ENCODE measurements at regions not wholly inside any gene's neighbourhood (a gene's known extent, or its start where the extent isn't known, plus 50 kb on each side); places are given as distances from the start of the nearest gene placed in this dataset.
A peak's percentile ranks its signal among the peaks of the same experiment; 100 is the strongest.
"Not testable (repeated sequence)": the region's sequence is repeated elsewhere in the genome, so short reads cannot be mapped to it uniquely, and the experiment has no call there.

DNA sequence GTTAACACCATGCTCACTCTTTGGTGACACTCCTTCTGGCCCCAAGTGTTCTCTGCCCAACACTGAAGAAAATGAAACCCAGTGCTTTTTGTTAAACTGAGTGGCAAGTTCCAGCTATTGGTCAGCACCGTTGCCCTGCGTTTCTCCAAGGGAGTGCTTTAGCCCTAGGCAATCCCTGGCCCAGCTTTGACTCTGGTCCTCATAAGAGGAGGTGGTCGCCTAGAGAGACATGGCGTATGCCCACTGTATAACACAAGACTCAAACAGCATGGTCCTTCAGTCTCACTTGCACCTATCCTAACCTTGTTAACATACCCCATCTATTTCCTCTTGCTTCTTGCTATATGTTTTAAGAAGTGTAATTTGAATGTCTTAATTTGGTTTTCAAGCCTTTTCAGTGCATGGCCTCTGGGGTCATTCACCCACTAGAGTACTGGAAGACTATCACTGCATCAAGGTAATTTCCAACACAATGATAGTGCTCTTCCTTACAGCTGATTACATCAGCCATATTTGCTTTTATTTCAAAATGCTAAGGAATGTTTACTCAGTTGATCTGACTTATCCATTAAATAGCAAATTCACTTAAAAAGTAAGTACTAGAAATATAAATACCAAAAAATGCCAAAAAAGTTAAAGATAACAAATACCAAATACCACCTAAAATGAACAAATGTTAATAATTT lies 190.5 kb upstream of the SOX21 start:
- DNase-seq (ENCODE audit: low spot score), result no peak

DNA sequence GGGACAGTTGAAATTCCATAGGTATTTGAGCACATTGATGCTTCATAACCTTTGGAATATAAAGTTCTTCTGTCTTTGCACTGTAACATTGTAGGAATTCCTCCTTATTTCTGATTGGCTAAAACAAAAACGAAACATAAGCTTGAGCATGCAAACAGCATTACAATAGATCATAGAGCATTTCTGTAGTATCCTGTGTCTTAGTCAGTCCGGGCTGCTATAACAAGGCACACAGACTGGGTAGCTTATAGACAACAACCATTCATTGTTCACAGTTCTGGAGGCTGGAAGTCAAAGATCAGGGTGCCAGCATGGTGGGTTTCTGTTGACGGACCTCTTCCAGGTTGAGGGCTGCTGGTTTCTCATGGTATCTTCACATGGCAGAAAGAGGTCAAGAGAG lies 188.7 kb upstream of the SOX21 start:
- no peak for DNase-seq (ENCODE audit: low spot score)

- no peak for DNase-seq (ENCODE audit: low spot score)
Observed at GRCh38 chr13:94896719-94897317, 184.5 kb upstream of the SOX21 start.

- no peak for DNase-seq (ENCODE audit: low spot score)
Observed at GRCh38 chr13:94896238-94896637, 183.9 kb upstream of the SOX21 start.

- no peak for DNase-seq (ENCODE audit: low spot score)
Observed at GRCh38 chr13:94886191-94886590, 173.8 kb upstream of the SOX21 start.

GRCh38 chr13:94880463-94880862 lies 168.1 kb upstream of the SOX21 start:
- no peak for DNase-seq (ENCODE audit: low spot score)

DNA sequence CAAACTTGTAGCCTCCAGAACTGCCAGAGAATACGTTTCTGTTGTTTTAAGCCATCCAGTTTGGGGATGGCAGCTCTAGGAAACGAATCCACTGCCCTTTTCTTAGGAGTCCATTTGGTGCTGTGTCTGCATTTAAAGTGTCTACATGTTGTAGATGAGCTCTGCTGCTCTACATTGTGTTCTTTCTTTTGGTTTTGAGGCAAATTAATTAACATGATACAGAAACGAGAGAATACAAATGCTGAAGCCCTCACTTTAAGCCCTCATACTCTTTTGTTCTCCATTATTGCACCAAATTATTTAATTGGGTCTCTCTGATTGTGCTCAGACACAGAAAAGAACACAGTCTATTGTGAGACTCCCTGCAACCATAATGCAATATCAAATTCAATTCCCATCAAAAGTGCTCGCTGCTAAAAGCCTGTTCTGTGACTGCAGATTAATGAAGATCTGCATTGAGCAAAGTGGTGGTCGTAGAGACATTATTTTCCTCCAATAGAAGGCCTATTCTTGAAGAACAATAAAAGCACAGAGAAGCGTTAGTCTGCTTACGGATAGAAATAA lies 166.3 kb upstream of the SOX21 start:
- DNase-seq (ENCODE audit: low spot score), result no peak

DNA sequence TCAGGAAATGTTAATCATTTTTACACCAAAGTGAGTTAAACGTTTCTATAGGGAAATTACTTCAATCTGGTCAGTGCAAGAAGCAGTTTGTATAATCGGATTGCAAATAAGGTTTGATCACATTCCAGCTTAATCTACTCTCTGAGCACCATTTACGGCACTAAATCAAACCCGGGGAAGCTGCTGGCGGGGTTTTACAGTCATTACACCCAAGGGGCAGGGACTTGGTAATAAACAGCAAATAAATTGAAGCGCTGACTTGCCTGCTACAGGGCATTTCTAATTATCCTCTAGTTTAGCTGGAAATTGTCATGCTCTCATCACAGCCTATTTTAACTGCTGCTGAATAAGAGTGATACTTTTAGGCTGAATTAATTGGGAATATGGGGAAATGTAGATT lies 152.1 kb upstream of the SOX21 start:
- no peak for DNase-seq (ENCODE audit: low spot score)

GRCh38 chr13:94860981-94861407 lies 148.6 kb upstream of the SOX21 start:
- DNase-seq (ENCODE audit: low spot score), result no peak

DNA sequence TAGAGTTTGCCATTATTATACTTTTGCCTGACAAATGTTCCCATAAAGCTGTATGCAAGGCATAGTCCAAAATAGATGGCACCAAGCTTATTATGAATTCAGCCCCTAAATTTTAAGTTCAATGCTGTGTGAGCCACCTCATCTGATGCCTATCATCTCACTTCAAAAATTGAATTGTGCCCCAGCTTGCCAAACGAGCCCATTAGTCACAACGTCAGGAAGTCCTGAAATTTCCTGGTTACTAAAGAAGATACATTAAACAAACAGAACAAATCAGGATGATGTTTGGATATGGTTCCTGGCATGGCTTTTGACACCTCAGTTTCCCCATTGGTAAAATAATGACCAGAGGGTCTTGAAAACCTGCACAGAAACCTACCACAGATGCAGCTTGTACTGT lies 147.5 kb upstream of the SOX21 start:
- DNase-seq (ENCODE audit: low spot score), result no peak

GRCh38 chr13:94859278-94859691 lies 146.9 kb upstream of the SOX21 start:
- peak; percentile 10 for DNase-seq (ENCODE audit: low spot score)

GRCh38 chr13:94858856-94859255 lies 146.5 kb upstream of the SOX21 start:
- DNase-seq (ENCODE audit: low spot score), result no peak

DNA sequence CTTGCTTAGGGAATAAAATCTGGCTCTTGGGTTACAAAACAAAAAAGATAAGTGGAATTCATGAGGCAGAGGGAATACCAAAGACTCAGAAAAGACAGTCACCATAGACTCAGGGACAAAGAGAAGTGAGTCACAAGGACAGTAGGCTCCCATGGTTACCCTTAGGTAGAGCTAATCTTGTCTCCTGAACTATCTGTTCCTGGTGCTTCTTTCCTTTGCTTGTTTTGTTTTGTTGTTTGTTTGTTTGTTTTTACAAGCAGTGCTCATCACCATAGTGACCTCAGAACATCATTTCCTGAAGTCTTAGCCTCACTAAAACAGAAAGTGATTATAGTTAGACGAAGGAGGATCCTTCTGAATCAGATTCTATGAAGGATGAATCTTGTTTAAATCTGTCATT lies 142.3 kb upstream of the SOX21 start:
- no peak for DNase-seq (ENCODE audit: low spot score)

GRCh38 chr13:94851576-94851975 lies 139.2 kb upstream of the SOX21 start:
- no peak for DNase-seq (ENCODE audit: low spot score)

GRCh38 chr13:94849254-94849653 lies 136.9 kb upstream of the SOX21 start:
- DNase-seq (ENCODE audit: low spot score), result no peak

DNA sequence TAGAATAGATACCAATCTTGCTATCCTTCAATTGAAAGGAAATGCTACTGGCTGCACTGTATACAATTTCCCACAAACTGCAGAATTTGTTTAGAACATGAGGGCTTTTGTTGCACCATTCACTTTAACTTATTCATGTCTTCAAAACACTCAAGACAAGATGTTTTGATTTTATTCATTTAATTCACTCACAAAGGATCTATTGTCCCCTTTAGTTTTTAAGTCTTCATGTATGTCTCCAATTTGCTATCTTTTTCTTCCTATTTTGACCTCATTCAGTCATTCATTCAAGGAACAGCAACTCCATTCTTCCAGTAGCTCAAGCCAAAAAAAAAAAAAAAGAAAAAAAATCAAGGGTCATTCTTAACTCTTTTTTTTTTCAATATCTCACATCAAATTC lies 130.6 kb upstream of the SOX21 start:
- DNase-seq (ENCODE audit: low spot score), result no peak

DNA sequence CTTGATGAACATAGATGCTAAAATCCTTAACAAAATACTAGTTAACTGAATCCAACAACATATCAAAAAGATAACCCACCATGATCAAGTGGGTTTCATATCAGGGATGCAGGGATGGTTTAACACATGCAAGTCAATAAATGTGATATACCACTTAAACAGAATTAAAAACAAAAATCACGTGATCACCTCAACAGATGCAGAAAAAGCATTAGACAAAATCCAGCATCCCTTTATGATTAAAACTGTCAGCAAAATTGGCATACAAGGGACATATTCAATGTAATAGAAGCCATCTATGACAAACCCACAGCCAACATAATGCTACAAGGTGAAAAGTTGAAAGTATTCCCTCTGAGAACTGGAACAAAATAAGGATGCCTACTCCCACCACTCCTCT lies 124.7 kb upstream of the SOX21 start:
- DNase-seq (ENCODE audit: low spot score), result not testable (repeated sequence)

DNA sequence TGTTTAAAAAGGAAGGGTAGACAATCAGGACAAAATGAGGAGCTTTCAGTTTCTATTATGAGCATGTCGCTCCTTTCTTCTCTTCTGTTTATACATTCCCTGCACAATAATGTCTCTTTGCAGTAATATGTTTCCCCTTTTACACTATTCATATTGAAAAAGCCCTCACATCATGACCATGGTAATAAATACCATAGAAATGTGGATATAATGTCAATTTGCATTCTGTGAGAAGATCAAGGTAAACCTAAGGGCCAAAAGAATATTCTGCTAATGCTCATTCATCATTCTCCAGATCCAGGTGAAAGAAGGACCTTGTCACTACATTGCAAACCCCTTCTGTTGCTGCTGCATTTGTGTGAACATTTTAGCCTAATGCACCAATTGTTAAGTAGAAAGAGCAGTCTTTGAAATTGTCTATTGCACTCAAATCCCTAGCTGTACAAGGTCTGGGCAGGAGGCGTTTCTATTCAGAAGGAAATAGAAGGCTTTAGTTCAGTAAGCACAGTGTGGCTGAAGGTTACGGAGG lies 117.6 kb upstream of the SOX21 start:
- no peak for DNase-seq (ENCODE audit: low spot score)

GRCh38 chr13:94829185-94829836 lies 117.0 kb upstream of the SOX21 start:
- DNase-seq (ENCODE audit: low spot score), result no peak

GRCh38 chr13:94827566-94827965 lies 115.2 kb upstream of the SOX21 start:
- DNase-seq (ENCODE audit: low spot score), result no peak

- peak; percentile 27 for DNase-seq (ENCODE audit: low spot score)
Observed at GRCh38 chr13:94825507-94825906, 113.2 kb upstream of the SOX21 start.

DNA sequence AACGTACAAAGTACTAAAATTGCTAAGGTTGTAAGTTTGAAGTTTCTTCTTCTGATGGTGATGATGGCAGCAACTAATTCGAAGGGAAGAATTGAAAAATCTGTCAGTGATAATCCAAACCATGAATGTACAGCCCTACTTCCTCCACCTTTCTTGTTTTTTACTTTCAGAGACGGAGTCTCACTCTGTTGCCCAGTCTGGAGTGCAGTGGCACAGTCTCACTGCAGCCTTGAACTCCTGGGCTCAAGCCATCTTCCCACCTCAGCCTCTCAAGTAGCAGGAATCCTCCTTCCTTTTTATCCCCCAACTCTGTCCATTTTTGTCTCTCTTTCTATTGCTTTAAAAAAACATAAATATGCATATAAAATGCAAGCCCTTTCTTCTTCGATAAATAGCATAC lies 112.3 kb upstream of the SOX21 start:
- DNase-seq (ENCODE audit: low spot score), result no peak

DNA sequence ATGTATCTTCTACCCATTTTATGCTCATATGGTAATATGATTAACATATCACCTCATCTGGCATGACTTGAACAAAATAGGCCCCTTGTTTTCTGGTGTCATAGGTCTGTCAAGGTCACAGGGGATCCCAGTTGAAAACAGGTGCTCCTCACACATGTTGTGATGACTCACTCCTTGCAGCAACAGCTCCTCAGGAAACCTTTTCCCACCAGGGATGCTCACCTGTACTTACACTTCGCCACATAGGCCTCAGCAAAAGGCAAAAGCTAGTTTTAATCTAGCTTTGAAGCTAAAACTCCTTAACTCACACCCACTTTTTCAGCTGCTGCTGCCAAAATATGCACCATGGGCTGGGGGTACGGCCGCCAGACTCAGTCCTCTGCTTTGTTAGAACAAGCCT lies 110.0 kb upstream of the SOX21 start:
- no peak for DNase-seq (ENCODE audit: low spot score)

Measured in cerebellar cortex (tissue), 1 donor.